A673 (cell line): ENCODE measurements at regions not wholly inside any gene's neighbourhood (a gene's known extent, or its start where the extent isn't known, plus 50 kb on each side); places are given as distances from the start of the nearest gene placed in this dataset.

Experiments
- BruUV-seq: library from RNA; stranded (reverse); fragments of 400-500 nt; replicated peaks from 2 replicates; lab custom pipeline; 2021; lab: Mats Ljungman, UMichigan
- CTCF ChIA-PET: fragments of 300-600 bp; sonication (Branson Sonifier 250); formaldehyde crosslinking; loops from one replicate; lab custom pipeline; 2022; ENCODE audit warnings: antibody characterized with exemption; lab: Charles Lee
- POLR2A ChIA-PET: fragments of 300-600 bp; sonication (Branson Sonifier 250); formaldehyde crosslinking; loops from one replicate; lab custom pipeline; 2022; ENCODE audit warnings: antibody characterized with exemption; ENCODE audit not compliant: low non-redundant PET; lab: Charles Lee
- DNase-seq: peaks from one replicate; pipeline ENCODE4 v3.0.0-alpha.2; 2015; ENCODE audit warnings: low spot score
- H3K27ac ChIP-seq: fragments of 200-600 bp; sonication (generic); 2 replicates; pipeline ENCODE4 v1.5.1; 2016; ENCODE audit warnings: mixed run types, low read depth, mild to moderate bottlenecking, mixed read lengths, antibody characterized with exemption, low read length; ENCODE audit not compliant: poor library complexity, severe bottlenecking
- H3K27me3 ChIP-seq: fragments of 200-600 bp; sonication (generic); replicated peaks from 2 replicates; pipeline ENCODE4 v1.6.1; 2017; ENCODE audit warnings: mixed run types, low read depth, mild to moderate bottlenecking, mixed read lengths, antibody characterized with exemption, low read length; ENCODE audit not compliant: insufficient read depth, poor library complexity
- H3K36me3 ChIP-seq: fragments of 200-600 bp; sonication (generic); 2 replicates; pipeline ENCODE4 v1.6.1; 2016; ENCODE audit warnings: mixed run types, mild to moderate bottlenecking, mixed read lengths, antibody characterized with exemption, low read length; ENCODE audit not compliant: insufficient read depth, poor library complexity, severe bottlenecking
- H3K4me1 ChIP-seq: fragments of 200-600 bp; sonication (generic); 2 replicates; pipeline ENCODE4 v1.6.1; 2017; ENCODE audit warnings: mixed run types, mild to moderate bottlenecking, mixed read lengths, antibody characterized with exemption, low read length; ENCODE audit not compliant: insufficient read depth, poor library complexity, severe bottlenecking
- H3K4me3 ChIP-seq: fragments of 200-600 bp; sonication (generic); 2 replicates; pipeline ENCODE4 v1.5.1; 2016; ENCODE audit warnings: low read depth, mixed run types, mild to moderate bottlenecking, mixed read lengths, low read length; ENCODE audit not compliant: poor library complexity, severe bottlenecking
- H3K9me3 ChIP-seq: fragments of 200-600 bp; sonication (generic); 2 replicates; pipeline ENCODE4 v1.6.1; 2016; ENCODE audit warnings: mixed run types, low read depth, mild to moderate bottlenecking, mixed read lengths, antibody characterized with exemption, low read length; ENCODE audit not compliant: poor library complexity, severe bottlenecking
- EZH2 ChIP-seq: fragments of 200-600 bp; sonication (generic); IDR thresholded peaks from 2 replicates; pipeline ENCODE4 v1.6.1; 2017; ENCODE audit warnings: borderline replicate concordance, low read depth, mild to moderate bottlenecking, mixed read lengths, antibody characterized with exemption, low read length; ENCODE audit not compliant: poor library complexity, severe bottlenecking
- intact Hi-C: fragments of 100-400 bp; cut with micrococcal nuclease; formaldehyde crosslinking; loops from one replicate; pipeline ENCODE4 v1.10.0; 2022; ENCODE audit not compliant: unreplicated experiment
- TF ChIP-seq, protein P1 (sequence below): fragments of 300-800, 200-600 bp; sonication (generic); conservative IDR thresholded peaks from 2 replicates; pipeline ENCODE4 v1.5.1; 2017; ENCODE audit warnings: low read depth, mild to moderate bottlenecking, antibody characterized with exemption, low read length, moderate library complexity, mixed read lengths

DNA sequence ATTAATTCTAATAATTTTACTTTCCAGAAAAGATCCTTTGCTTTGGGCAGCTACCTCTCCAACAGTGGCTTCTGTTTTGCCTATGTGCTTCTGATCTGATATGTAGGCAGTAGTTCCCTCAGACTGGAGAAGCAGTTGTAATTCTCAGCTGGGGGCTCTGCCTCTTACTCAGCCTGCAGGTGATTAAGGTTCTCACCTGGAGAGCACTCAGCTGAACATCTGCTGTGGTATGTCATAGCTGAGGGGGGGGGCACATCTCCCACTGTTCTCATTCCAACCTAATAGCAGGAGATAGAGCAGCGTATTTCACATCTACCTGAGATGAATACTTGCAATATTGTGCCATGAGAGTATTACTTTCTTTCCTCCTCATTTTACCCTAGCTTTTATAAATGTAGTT, 511.9 kb upstream of the CDH8 start:
- H3K27me3 ChIP-seq: no peaks in the 10 kb centered on the region
- CTCF ChIA-PET: no interaction called here
- H3K36me3 ChIP-seq: no peaks in the 10 kb centered on the region
- H3K4me3 ChIP-seq: no peak overlapping the region
- DNase-seq: no peak
- no peak overlapping the region for H3K27ac ChIP-seq
- intact Hi-C loops: no loop called here
- no peaks in the 10 kb centered on the region for H3K4me1 ChIP-seq
- H3K9me3 ChIP-seq: no peaks in the 10 kb centered on the region
- TF ChIP-seq, protein P1, sequence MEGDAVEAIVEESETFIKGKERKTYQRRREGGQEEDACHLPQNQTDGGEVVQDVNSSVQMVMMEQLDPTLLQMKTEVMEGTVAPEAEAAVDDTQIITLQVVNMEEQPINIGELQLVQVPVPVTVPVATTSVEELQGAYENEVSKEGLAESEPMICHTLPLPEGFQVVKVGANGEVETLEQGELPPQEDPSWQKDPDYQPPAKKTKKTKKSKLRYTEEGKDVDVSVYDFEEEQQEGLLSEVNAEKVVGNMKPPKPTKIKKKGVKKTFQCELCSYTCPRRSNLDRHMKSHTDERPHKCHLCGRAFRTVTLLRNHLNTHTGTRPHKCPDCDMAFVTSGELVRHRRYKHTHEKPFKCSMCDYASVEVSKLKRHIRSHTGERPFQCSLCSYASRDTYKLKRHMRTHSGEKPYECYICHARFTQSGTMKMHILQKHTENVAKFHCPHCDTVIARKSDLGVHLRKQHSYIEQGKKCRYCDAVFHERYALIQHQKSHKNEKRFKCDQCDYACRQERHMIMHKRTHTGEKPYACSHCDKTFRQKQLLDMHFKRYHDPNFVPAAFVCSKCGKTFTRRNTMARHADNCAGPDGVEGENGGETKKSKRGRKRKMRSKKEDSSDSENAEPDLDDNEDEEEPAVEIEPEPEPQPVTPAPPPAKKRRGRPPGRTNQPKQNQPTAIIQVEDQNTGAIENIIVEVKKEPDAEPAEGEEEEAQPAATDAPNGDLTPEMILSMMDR: no peak
- no peak for TF ChIP-seq EZH2
- POLR2A ChIA-PET: no interaction called here
- no TSS peak for BruUV-seq

DNA sequence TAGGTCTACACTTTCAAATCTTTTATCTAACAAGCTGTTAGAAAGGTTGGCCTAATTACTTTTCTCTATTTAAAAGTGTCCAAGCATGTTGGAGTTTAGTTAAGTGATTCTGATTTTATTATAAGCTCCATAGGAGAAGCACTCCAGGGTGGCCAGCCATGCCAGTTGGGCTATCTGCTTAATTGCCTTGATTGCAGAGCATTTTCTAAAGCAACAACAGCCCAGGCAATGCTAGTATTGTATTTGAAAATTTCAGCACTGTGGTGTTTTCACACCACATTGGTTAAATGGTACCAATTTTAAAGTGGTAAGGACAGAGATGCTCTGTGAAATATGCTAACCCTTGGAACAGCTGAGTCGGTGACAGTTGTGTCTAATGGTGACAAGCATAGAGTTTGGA, 510.5 kb upstream of the CDH8 start:
- no TSS peak for BruUV-seq
- no peak for DNase-seq
- intact Hi-C loops: no loop called here
- H3K27me3 ChIP-seq: no peaks in the 10 kb centered on the region
- no peak for TF ChIP-seq EZH2
- TF ChIP-seq, protein P1: no peak
- H3K4me3 ChIP-seq: no peak overlapping the region
- ChIA-PET POLR2A (no interaction called here), CTCF (no interaction called here)
- no peaks in the 10 kb centered on the region for H3K4me1 ChIP-seq
- H3K27ac ChIP-seq: no peak overlapping the region
- H3K9me3 ChIP-seq: no peaks in the 10 kb centered on the region
- H3K36me3 ChIP-seq: no peaks in the 10 kb centered on the region

DNA sequence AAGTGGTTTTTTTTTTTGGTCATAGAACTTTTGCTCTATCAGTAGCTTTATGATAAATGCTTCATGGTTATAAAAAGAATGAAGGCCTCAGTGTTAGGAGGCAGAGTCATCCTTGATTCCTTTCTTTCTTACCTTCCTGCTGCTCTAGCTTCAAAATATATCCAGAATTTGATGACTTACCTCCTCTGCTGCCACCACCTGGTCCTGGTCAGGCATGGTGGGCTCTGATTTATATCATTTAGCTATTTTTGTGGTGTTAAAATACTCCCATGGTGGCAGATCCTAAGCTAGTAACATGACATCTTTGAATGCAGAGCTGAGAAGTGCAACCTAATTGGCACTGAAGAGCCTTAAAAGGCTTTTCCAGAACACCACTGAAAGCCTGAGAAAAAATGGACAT, 508.8 kb upstream of the CDH8 start:
- TF ChIP-seq EZH2: no peak
- TF ChIP-seq, protein P1: no peak
- Histone ChIP-seq H3K4me3 (no peak overlapping the region), H3K4me1 (no peaks in the 10 kb centered on the region), H3K9me3 (no peaks in the 10 kb centered on the region), H3K36me3 (no peaks in the 10 kb centered on the region), H3K27me3 (no peaks in the 10 kb centered on the region), H3K27ac (no peak overlapping the region)
- ChIA-PET CTCF (no interaction called here), POLR2A (no interaction called here)
- intact Hi-C loops: no loop called here
- no peak for DNase-seq
- BruUV-seq: no TSS peak
